ENCODE measurements at regions not wholly inside any gene's neighbourhood (a gene's known extent, or its start where the extent isn't known, plus 50 kb on each side); places are given as distances from the start of the nearest gene placed in this dataset.

DNA sequence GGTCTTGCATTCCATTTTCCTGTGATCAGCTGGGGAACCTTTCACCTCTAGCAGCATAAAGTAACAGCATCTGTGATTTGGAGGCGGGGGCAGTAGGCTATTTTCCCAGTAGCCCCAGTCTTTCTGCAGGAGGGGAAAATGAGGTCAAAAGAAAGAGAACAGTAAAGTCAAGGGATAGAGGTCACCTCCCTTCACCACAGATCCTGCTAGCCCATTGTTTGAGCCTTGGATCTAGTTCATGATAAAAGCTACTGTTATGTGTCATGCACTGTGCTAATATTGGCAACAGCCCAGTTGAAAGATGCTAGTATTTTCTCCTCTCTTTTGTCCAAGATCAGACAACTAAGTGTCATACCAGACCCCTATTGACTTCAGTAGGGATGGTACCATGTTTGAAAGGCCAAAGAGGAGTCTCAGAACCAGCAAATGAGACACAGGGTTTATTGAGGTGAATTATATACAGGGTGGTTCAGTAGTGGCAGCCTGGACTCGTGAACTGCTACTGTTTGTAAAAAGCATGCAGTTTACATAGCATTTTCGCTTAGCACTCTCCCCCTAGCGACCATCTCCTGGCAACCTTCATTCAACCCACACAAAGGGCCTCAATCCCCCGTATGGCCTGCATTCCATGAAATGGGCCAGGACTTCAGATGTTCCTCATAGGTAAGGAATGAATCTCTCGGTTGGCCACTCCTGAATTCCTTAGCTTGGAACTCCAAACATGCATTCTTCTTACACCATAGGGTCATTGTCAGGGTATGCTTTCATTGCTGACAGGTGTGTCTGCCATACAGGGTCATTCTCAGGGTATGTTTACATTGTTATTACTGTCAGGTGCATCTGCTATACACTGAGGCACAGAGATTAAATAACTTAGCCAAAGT lies 170.0 kb upstream of the FRMPD4 start:
- Mint-ChIP-seq H3K9me3 (peaks cover 0 to 20% (median 0%) of the 10 kb centered on the region in 7 donors), H3K27me3 (peaks cover 5 to 8% (median 5%) of the 10 kb centered on the region in 3 donors), H3K36me3 (no peaks in the 10 kb centered on the region), H3K27ac (no peak overlapping the region), H3K4me3 (no peak overlapping the region), H3K4me1 (no peaks in the 10 kb centered on the region)
- DNase-seq (no peak), ATAC-seq (ENCODE audit: low read depth in 2 of 2) (no peak)

- Mint-ChIP-seq H3K4me1 (no peaks in the 10 kb centered on the region), H3K27me3 (peaks cover 8 to 11% (median 10%) of the 10 kb centered on the region in 3 donors), H3K36me3 (no peaks in the 10 kb centered on the region), H3K9me3 (peaks cover 0 to 20% (median 0%) of the 10 kb centered on the region in 7 donors), H3K4me3 (no peak overlapping the region), H3K27ac (no peak overlapping the region)
- ATAC-seq (ENCODE audit: low read depth in 2 of 2), result no peak
- DNase-seq, result no peak
Measured at GRCh38 chrX:11968991-11969390, 169.3 kb upstream of the FRMPD4 start.

GRCh38 chrX:11970578-11971359 lies 167.5 kb upstream of the FRMPD4 start:
- ATAC-seq (ENCODE audit: low read depth in 2 of 2) (no peak), DNase-seq (no peak)
- H3K36me3 Mint-ChIP-seq, result no peaks in the 10 kb centered on the region
- H3K27ac Mint-ChIP-seq, result peak overlapping the region in 1 of 6 donors; percentile 6
- H3K4me1 Mint-ChIP-seq, result no peaks in the 10 kb centered on the region
- no peak overlapping the region for H3K4me3 Mint-ChIP-seq
- H3K27me3 Mint-ChIP-seq, result peaks cover 15 to 18% (median 16%) of the 10 kb centered on the region in 3 donors
- peaks cover 0 to 27% (median 0%) of the 10 kb centered on the region in 7 donors for H3K9me3 Mint-ChIP-seq

GRCh38 chrX:11976663-11977062 lies 161.6 kb upstream of the FRMPD4 start:
- Mint-ChIP-seq H3K9me3 (peaks cover 0 to 9% (median 2%) of the 10 kb centered on the region in 7 donors), H3K36me3 (no peaks in the 10 kb centered on the region), H3K4me3 (no peak overlapping the region), H3K27ac (no peak overlapping the region), H3K4me1 (no peaks in the 10 kb centered on the region), H3K27me3 (peaks cover 8 to 12% (median 10%) of the 10 kb centered on the region in 3 donors)
- no peak for DNase-seq
- ATAC-seq (ENCODE audit: low read depth in 2 of 2), result no peak

DNA sequence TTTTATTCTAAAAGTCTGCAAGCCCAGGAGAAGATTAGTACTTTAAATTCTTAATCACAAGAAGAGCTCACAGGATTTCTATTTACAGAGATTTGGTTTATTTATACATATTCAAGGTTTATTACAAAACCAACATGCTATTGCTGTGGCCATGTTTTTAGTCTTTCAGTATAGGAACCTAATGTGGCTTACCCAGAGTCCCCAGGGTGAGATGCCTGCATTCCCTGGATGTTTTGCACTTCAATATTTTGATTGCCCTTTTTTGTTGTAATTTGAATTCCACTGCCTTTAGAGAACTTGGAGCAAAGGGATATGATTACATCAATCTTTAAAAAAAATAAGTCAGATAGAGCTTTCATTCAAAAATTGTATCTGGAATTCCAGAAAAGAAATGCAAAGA lies 146.0 kb upstream of the FRMPD4 start:
- DNase-seq, result no peak
- Mint-ChIP-seq H3K4me3 (no peak overlapping the region), H3K4me1 (no peaks in the 10 kb centered on the region), H3K36me3 (no peaks in the 10 kb centered on the region), H3K27me3 (peaks cover 0 to 6% (median 0%) of the 10 kb centered on the region in 3 donors), H3K9me3 (peaks cover 2 to 14% (median 5%) of the 10 kb centered on the region in 7 donors), H3K27ac (no peak overlapping the region)
- no peak for ATAC-seq (ENCODE audit: low read depth in 2 of 2)

- ATAC-seq (ENCODE audit: low read depth in 2 of 2), result no peak
- Mint-ChIP-seq H3K36me3 (no peaks in the 10 kb centered on the region), H3K4me1 (no peaks in the 10 kb centered on the region)
Measured at GRCh38 chrX:11995146-11995545, 143.1 kb upstream of the FRMPD4 start.

GRCh38 chrX:11996810-11997209 lies 141.5 kb upstream of the FRMPD4 start:
- H3K36me3 Mint-ChIP-seq, result no peaks in the 10 kb centered on the region
- H3K4me1 Mint-ChIP-seq, result no peaks in the 10 kb centered on the region
- no peak for DNase-seq

More at GRCh38 chrX:11995146-11995545, 143.1 kb upstream of the FRMPD4 start:
- no peak overlapping the region for H3K27ac Mint-ChIP-seq
- H3K27me3 Mint-ChIP-seq, result peaks cover 0 to 15% (median 10%) of the 10 kb centered on the region in 3 donors
- DNase-seq, result no peak
- H3K4me3 Mint-ChIP-seq, result no peak overlapping the region
- peaks cover 0 to 6% (median 0%) of the 10 kb centered on the region in 7 donors for H3K9me3 Mint-ChIP-seq

GRCh38 chrX:11998944-11999343 lies 139.3 kb upstream of the FRMPD4 start:
- H3K4me1 Mint-ChIP-seq, result no peaks in the 10 kb centered on the region
- H3K27ac Mint-ChIP-seq, result no peak overlapping the region
- H3K36me3 Mint-ChIP-seq, result no peaks in the 10 kb centered on the region
- H3K9me3 Mint-ChIP-seq, result peaks cover 0 to 6% (median 0%) of the 10 kb centered on the region in 7 donors
- ATAC-seq (ENCODE audit: low read depth in 2 of 2) (no peak), DNase-seq (no peak)
- peaks cover 0 to 26% (median 14%) of the 10 kb centered on the region in 3 donors for H3K27me3 Mint-ChIP-seq
- no peak overlapping the region for H3K4me3 Mint-ChIP-seq

More at GRCh38 chrX:11996810-11997209, 141.5 kb upstream of the FRMPD4 start:
- no peak for ATAC-seq (ENCODE audit: low read depth in 2 of 2)
- Mint-ChIP-seq H3K27me3 (peaks cover 0 to 26% (median 14%) of the 10 kb centered on the region in 3 donors), H3K4me3 (no peak overlapping the region), H3K27ac (no peak overlapping the region), H3K9me3 (peaks cover 0 to 6% (median 0%) of the 10 kb centered on the region in 7 donors)

- Mint-ChIP-seq H3K27ac (no peak overlapping the region), H3K27me3 (peaks cover 0 to 25% (median 6%) of the 10 kb centered on the region in 3 donors), H3K4me3 (no peak overlapping the region), H3K36me3 (no peaks in the 10 kb centered on the region), H3K9me3 (peaks cover 0 to 4% (median 0%) of the 10 kb centered on the region in 7 donors), H3K4me1 (peaks cover 0 to 5% (median 0%) of the 10 kb centered on the region in 3 donors)
- ATAC-seq (ENCODE audit: low read depth in 2 of 2) (no peak), DNase-seq (no peak)
Measured at GRCh38 chrX:12002876-12003275, 135.4 kb upstream of the FRMPD4 start.

DNA sequence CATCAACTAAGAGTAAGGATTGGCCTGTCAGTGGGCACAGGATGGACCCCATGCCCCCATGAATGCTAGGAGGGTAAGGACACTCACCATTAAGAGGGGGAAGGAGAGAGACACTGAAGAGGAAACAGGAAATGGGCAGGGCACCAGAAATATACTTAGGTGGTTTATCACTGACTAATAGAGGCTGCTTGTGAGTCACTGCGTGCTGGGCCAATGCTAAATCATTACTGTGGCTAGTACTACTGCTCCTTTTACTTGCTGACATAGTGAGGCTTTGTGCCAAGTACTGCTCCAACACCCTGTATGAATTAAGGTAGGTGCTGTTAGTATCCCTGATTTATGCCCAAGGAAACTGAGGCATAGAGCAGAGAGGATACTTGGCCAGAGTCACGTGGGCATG lies 130.4 kb upstream of the FRMPD4 start:
- DNase-seq (no peak), ATAC-seq (ENCODE audit: low read depth in 2 of 2) (no peak)
- no peak overlapping the region for H3K4me3 Mint-ChIP-seq
- peaks cover 0 to 4% (median 0%) of the 10 kb centered on the region in 3 donors for H3K27me3 Mint-ChIP-seq
- H3K4me1 Mint-ChIP-seq, result peaks cover 0 to 5% (median 0%) of the 10 kb centered on the region in 3 donors
- H3K36me3 Mint-ChIP-seq, result no peaks in the 10 kb centered on the region
- peak overlapping the region in 1 of 6 donors; percentile 70 for H3K27ac Mint-ChIP-seq
- peaks cover 0 to 5% (median 0%) of the 10 kb centered on the region in 7 donors for H3K9me3 Mint-ChIP-seq

GRCh38 chrX:12010436-12010835 lies 127.8 kb upstream of the FRMPD4 start:
- H3K36me3 Mint-ChIP-seq, result no peaks in the 10 kb centered on the region
- H3K9me3 Mint-ChIP-seq, result peaks cover 0 to 5% (median 0%) of the 10 kb centered on the region in 7 donors
- peaks cover 0 to 8% (median 0%) of the 10 kb centered on the region in 3 donors for H3K27me3 Mint-ChIP-seq
- DNase-seq (no peak), ATAC-seq (ENCODE audit: low read depth in 2 of 2) (no peak)
- H3K4me1 Mint-ChIP-seq, result peaks cover 0 to 5% (median 0%) of the 10 kb centered on the region in 3 donors
- H3K27ac Mint-ChIP-seq, result no peak overlapping the region
- H3K4me3 Mint-ChIP-seq, result no peak overlapping the region

GRCh38 chrX:12011075-12011474 lies 127.2 kb upstream of the FRMPD4 start:
- Mint-ChIP-seq H3K9me3 (peaks cover 0 to 5% (median 0%) of the 10 kb centered on the region in 7 donors), H3K27me3 (peaks cover 0 to 11% (median 0%) of the 10 kb centered on the region in 3 donors), H3K4me1 (peaks cover 0 to 5% (median 0%) of the 10 kb centered on the region in 3 donors), H3K4me3 (no peak overlapping the region), H3K27ac (no peak overlapping the region), H3K36me3 (no peaks in the 10 kb centered on the region)
- no peak for ATAC-seq (ENCODE audit: low read depth in 2 of 2)
- DNase-seq, result no peak

- Mint-ChIP-seq H3K27me3 (peaks cover 0 to 12% (median 0%) of the 10 kb centered on the region in 3 donors), H3K9me3 (peaks cover 0 to 2% (median 0%) of the 10 kb centered on the region in 7 donors), H3K27ac (no peak overlapping the region), H3K4me1 (no peaks in the 10 kb centered on the region), H3K36me3 (no peaks in the 10 kb centered on the region), H3K4me3 (no peak overlapping the region)
- ATAC-seq (ENCODE audit: low read depth in 2 of 2) (no peak), DNase-seq (no peak)
Measured at GRCh38 chrX:12013211-12013618, 125.1 kb upstream of the FRMPD4 start.
